WTC11 (cell line): ENCODE measurements at regions not wholly inside any gene's neighbourhood (a gene's known extent, or its start where the extent isn't known, plus 50 kb on each side); places are given as distances from the start of the nearest gene placed in this dataset.

Source experiments
- ATAC-seq: fragments of 200-7000 bp; cut with Tn5 transposase; 2 replicates; pipeline ENCODE4 v1.10.0; 2021; ENCODE audit warnings: mild to moderate bottlenecking, moderate library complexity
- CTCF ChIA-PET: fragments of 300-600 bp; sonication (Branson Sonifier 250); formaldehyde crosslinking; loops from one replicate; lab custom pipeline; 2021; ENCODE audit warnings: antibody characterized with exemption; lab: Charles Lee
- POLR2A ChIA-PET: fragments of 350-600 bp; sonication (Branson Sonifier 250); formaldehyde crosslinking; loops from one replicate; lab custom pipeline; 2021; ENCODE audit warnings: antibody characterized with exemption; lab: Charles Lee
- DNase-seq: peaks from one replicate; pipeline ENCODE4 v3.0.0; 2021; ENCODE audit warnings: low spot score
- H3K27ac Mint-ChIP-seq: 2 replicates; pipeline ENCODE4 v1.8.0; 2021; ENCODE audit warnings: mixed read lengths
- H3K27me3 Mint-ChIP-seq: 2 replicates; pipeline ENCODE4 v1.8.0; 2021; ENCODE audit warnings: low read depth, mild to moderate bottlenecking, moderate library complexity, mixed read lengths
- H3K36me3 Mint-ChIP-seq: 2 replicates; pipeline ENCODE4 v1.8.0; 2021; ENCODE audit warnings: mixed read lengths
- H3K4me1 Mint-ChIP-seq: 2 replicates; pipeline ENCODE4 v1.8.0; 2022; ENCODE audit warnings: mixed read lengths
- H3K4me3 Mint-ChIP-seq: 2 replicates; pipeline ENCODE4 v1.8.0; 2021; ENCODE audit warnings: mild to moderate bottlenecking, moderate library complexity, mixed read lengths
- H3K9me3 Mint-ChIP-seq: 2 replicates; pipeline ENCODE4 v1.8.0; 2021; ENCODE audit warnings: mixed read lengths
- ATF1 ChIP-seq: sonication (generic); formaldehyde crosslinking; IDR thresholded peaks from 2 replicates; pipeline ENCODE4 v1.8.1; 2023; ENCODE audit warnings: mild to moderate bottlenecking, moderate library complexity, missing genetic modification reagents
- ATF6 ChIP-seq: sonication (generic); formaldehyde crosslinking; IDR thresholded peaks from 2 replicates; pipeline ENCODE4 v1.8.1; 2023; ENCODE audit warnings: mild to moderate bottlenecking, missing genetic modification reagents
- CREB1 ChIP-seq: sonication (generic); formaldehyde crosslinking; IDR thresholded peaks from 2 replicates; pipeline ENCODE4 v1.8.0; 2023; ENCODE audit warnings: mild to moderate bottlenecking, missing genetic modification reagents
- ETV6 ChIP-seq: sonication (generic); formaldehyde crosslinking; IDR thresholded peaks from 2 replicates; pipeline ENCODE4 v1.8.1; 2022; ENCODE audit warnings: mild to moderate bottlenecking, missing genetic modification reagents
- FOXJ3 ChIP-seq: sonication (generic); formaldehyde crosslinking; IDR thresholded peaks from 2 replicates; pipeline ENCODE4 v1.9.0; 2021; ENCODE audit warnings: missing genetic modification reagents, mild to moderate bottlenecking, borderline replicate concordance
- FOXP1 ChIP-seq: sonication (generic); formaldehyde crosslinking; IDR thresholded peaks from 2 replicates; pipeline ENCODE4 v1.8.0; 2022; ENCODE audit warnings: missing genetic modification reagents, mild to moderate bottlenecking, moderate library complexity, borderline replicate concordance
- FOXP4 ChIP-seq: sonication (generic); formaldehyde crosslinking; IDR thresholded peaks from 2 replicates; pipeline ENCODE4 v1.8.0; 2022; ENCODE audit warnings: mild to moderate bottlenecking, missing genetic modification reagents
- GRHL2 ChIP-seq: fragments of 250-450 bp; sonication (Bioruptor Pico); IDR thresholded peaks from 2 replicates; pipeline ENCODE4 v1.8.0; 2022; ENCODE audit warnings: mild to moderate bottlenecking, moderate library complexity; ENCODE audit not compliant: insufficient replicate concordance, severe bottlenecking
- JAZF1 ChIP-seq: fragments of 250-450 bp; sonication (Bioruptor Pico); IDR thresholded peaks from 2 replicates; pipeline ENCODE4 v1.9.0; 2021; ENCODE audit warnings: moderate library complexity, mild to moderate bottlenecking, inconsistent platforms
- MXD4 ChIP-seq: fragments of 250-450 bp; sonication (Bioruptor Pico); IDR thresholded peaks from 2 replicates; pipeline ENCODE4 v1.8.0; 2021; ENCODE audit warnings: mild to moderate bottlenecking, moderate library complexity, borderline replicate concordance
- SP1 ChIP-seq: sonication (generic); formaldehyde crosslinking; conservative IDR thresholded peaks from 2 replicates; pipeline ENCODE4 v1.8.1; 2022; ENCODE audit warnings: missing genetic modification reagents
- TEAD1 ChIP-seq: sonication (generic); formaldehyde crosslinking; IDR thresholded peaks from 2 replicates; pipeline ENCODE4 v1.8.0; 2022; ENCODE audit warnings: mild to moderate bottlenecking, missing genetic modification reagents
- TEAD4 ChIP-seq: sonication (generic); formaldehyde crosslinking; IDR thresholded peaks from 2 replicates; pipeline ENCODE4 v1.8.0; 2022; ENCODE audit warnings: mild to moderate bottlenecking, missing genetic modification reagents
- ZBTB21 ChIP-seq: sonication (generic); formaldehyde crosslinking; IDR thresholded peaks from 2 replicates; pipeline ENCODE4 v1.8.1; 2023; ENCODE audit warnings: mild to moderate bottlenecking, missing genetic modification reagents, borderline replicate concordance
- ZNF263 ChIP-seq: sonication (generic); formaldehyde crosslinking; IDR thresholded peaks from 2 replicates; pipeline ENCODE4 v1.8.1; 2022; ENCODE audit warnings: low read depth, mild to moderate bottlenecking, moderate library complexity, missing genetic modification reagents
- ZNF671 ChIP-seq: fragments of 250-450 bp; sonication (Bioruptor Pico); IDR thresholded peaks from 2 replicates; pipeline ENCODE4 v1.8.0; 2021; ENCODE audit warnings: mild to moderate bottlenecking
- TF ChIP-seq, protein P1 (sequence below): sonication (generic); formaldehyde crosslinking; conservative IDR thresholded peaks from 2 replicates; pipeline ENCODE4 v1.8.1; 2023; ENCODE audit warnings: mild to moderate bottlenecking, low read depth, missing genetic modification reagents, moderate library complexity
- TF ChIP-seq, protein P2 (sequence below): sonication (generic); formaldehyde crosslinking; IDR thresholded peaks from 2 replicates; pipeline ENCODE4 v1.8.1; 2022; ENCODE audit warnings: missing genetic modification reagents, borderline replicate concordance
- TF ChIP-seq, protein P3 (sequence below): fragments of 250-450 bp; sonication (Bioruptor Pico); IDR thresholded peaks from 2 replicates; pipeline ENCODE4 v1.9.0; 2021; ENCODE audit warnings: mild to moderate bottlenecking
- TF ChIP-seq, protein P4 (sequence below): sonication (generic); formaldehyde crosslinking; IDR thresholded peaks from 2 replicates; pipeline ENCODE4 v1.8.1; 2023; ENCODE audit warnings: mild to moderate bottlenecking, missing genetic modification reagents

- Mint-ChIP-seq H3K36me3 (no peaks in the 10 kb centered on the region), H3K4me3 (no peak overlapping the region)
- CTCF ChIA-PET: no interaction called here
- no peak for TF ChIP-seq FOXP4
- TF ChIP-seq ZNF263 (CRISPR knock-in tag): no peak
- TF ChIP-seq JAZF1 (CRISPR knock-in tag): no peak
- no peak for TF ChIP-seq ATF6 (CRISPR knock-in tag)
- no peak for TF ChIP-seq SP1 (CRISPR knock-in tag)
- TF ChIP-seq ATF1 (CRISPR knock-in tag): no peak
- no peak for TF ChIP-seq FOXP1 (CRISPR knock-in tag)
- no peak for TF ChIP-seq MXD4 (CRISPR knock-in tag)
- TF ChIP-seq CREB1 (CRISPR knock-in tag): no peak
- no peak for TF ChIP-seq ZNF671 (CRISPR knock-in tag)
- TF ChIP-seq, protein P1, sequence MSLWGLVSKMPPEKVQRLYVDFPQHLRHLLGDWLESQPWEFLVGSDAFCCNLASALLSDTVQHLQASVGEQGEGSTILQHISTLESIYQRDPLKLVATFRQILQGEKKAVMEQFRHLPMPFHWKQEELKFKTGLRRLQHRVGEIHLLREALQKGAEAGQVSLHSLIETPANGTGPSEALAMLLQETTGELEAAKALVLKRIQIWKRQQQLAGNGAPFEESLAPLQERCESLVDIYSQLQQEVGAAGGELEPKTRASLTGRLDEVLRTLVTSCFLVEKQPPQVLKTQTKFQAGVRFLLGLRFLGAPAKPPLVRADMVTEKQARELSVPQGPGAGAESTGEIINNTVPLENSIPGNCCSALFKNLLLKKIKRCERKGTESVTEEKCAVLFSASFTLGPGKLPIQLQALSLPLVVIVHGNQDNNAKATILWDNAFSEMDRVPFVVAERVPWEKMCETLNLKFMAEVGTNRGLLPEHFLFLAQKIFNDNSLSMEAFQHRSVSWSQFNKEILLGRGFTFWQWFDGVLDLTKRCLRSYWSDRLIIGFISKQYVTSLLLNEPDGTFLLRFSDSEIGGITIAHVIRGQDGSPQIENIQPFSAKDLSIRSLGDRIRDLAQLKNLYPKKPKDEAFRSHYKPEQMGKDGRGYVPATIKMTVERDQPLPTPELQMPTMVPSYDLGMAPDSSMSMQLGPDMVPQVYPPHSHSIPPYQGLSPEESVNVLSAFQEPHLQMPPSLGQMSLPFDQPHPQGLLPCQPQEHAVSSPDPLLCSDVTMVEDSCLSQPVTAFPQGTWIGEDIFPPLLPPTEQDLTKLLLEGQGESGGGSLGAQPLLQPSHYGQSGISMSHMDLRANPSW (CRISPR knock-in tag): no peak
- TF ChIP-seq, protein P2, sequence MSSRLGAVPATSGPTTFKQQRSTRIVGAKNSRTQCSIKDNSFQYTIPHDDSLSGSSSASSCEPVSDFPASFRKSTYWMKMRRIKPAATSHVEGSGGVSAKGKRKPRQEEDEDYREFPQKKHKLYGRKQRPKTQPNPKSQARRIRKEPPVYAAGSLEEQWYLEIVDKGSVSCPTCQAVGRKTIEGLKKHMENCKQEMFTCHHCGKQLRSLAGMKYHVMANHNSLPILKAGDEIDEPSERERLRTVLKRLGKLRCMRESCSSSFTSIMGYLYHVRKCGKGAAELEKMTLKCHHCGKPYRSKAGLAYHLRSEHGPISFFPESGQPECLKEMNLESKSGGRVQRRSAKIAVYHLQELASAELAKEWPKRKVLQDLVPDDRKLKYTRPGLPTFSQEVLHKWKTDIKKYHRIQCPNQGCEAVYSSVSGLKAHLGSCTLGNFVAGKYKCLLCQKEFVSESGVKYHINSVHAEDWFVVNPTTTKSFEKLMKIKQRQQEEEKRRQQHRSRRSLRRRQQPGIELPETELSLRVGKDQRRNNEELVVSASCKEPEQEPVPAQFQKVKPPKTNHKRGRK: no peak
- TF ChIP-seq, all 79 proteins: peak for 0
- POLR2A ChIA-PET: no interaction called here
- DNase-seq (no peak), ATAC-seq (peak; percentile 38)
- Mint-ChIP-seq H3K27ac (no peak overlapping the region), H3K27me3 (peaks cover 67% of the 10 kb centered on the region), H3K9me3 (no peaks in the 10 kb centered on the region), H3K4me1 (peaks cover 14% of the 10 kb centered on the region)
Observed at GRCh38 chr12:84270470-84271140, 642.0 kb downstream of the SLC6A15 start.

DNA sequence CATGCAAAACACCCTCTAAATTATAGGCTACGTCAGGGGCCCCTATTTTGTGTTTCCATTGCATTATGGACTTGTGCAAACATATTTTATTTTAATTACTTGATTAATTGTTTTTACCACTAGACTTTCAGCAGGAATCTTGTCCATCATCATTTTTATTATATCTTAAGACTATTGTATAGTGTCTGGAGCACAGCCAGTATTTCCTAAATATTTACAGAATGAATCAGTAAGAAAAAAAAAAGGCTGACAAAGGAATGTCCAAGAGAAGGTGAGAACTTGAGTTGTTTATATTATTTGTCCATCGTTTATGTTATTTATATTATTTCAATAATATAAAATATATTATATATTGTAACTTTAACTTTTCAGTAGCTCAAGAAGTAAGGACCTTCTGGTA is 664.7 kb downstream of the SLC6A15 start:
- no peaks in the 10 kb centered on the region for H3K36me3 Mint-ChIP-seq
- DNase-seq (no peak), ATAC-seq (no peak)
- POLR2A ChIA-PET: no interaction called here
- no peak overlapping the region for H3K4me3 Mint-ChIP-seq
- no peak overlapping the region for H3K27ac Mint-ChIP-seq
- CTCF ChIA-PET: no interaction called here
- no peaks in the 10 kb centered on the region; the same call in 1 of the 2 replicates for H3K4me1 Mint-ChIP-seq
- no peaks in the 10 kb centered on the region for H3K27me3 Mint-ChIP-seq
- H3K9me3 Mint-ChIP-seq: peaks cover 12% of the 10 kb centered on the region
- TF ChIP-seq TEAD1 (CRISPR knock-in tag): no peak
- TF ChIP-seq ZBTB21 (CRISPR knock-in tag): no peak
- TF ChIP-seq, protein P3, sequence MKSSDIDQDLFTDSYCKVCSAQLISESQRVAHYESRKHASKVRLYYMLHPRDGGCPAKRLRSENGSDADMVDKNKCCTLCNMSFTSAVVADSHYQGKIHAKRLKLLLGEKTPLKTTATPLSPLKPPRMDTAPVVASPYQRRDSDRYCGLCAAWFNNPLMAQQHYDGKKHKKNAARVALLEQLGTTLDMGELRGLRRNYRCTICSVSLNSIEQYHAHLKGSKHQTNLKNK (CRISPR knock-in tag): no peak
- TF ChIP-seq TEAD4: no peak
- TF ChIP-seq SP1 (CRISPR knock-in tag): no peak
- TF ChIP-seq FOXP4: no peak
- TF ChIP-seq, protein P2: no peak
- TF ChIP-seq FOXJ3 (CRISPR knock-in tag): no peak
- TF ChIP-seq, protein P4, sequence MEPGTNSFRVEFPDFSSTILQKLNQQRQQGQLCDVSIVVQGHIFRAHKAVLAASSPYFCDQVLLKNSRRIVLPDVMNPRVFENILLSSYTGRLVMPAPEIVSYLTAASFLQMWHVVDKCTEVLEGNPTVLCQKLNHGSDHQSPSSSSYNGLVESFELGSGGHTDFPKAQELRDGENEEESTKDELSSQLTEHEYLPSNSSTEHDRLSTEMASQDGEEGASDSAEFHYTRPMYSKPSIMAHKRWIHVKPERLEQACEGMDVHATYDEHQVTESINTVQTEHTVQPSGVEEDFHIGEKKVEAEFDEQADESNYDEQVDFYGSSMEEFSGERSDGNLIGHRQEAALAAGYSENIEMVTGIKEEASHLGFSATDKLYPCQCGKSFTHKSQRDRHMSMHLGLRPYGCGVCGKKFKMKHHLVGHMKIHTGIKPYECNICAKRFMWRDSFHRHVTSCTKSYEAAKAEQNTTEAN: no peak
- TF ChIP-seq GRHL2 (CRISPR knock-in tag): no peak
- TF ChIP-seq ETV6 (CRISPR knock-in tag): no peak
